SK-N-MC (cell line): ENCODE measurements at regions not wholly inside any gene's neighbourhood (a gene's known extent, or its start where the extent isn't known, plus 50 kb on each side); places are given as distances from the start of the nearest gene placed in this dataset.

Experiments
- EZH2 ChIP-seq: fragments of 200-600 bp; sonication (generic); IDR thresholded peaks from one replicate; pipeline ENCODE4 v1.6.1; 2017; ENCODE audit warnings: antibody characterized with exemption
- FOXP2 ChIP-seq: optimal IDR thresholded peaks from 2 replicates; pipeline ENCODE3; 2011; ENCODE audit warnings: mild to moderate bottlenecking, moderate library complexity; ENCODE audit not compliant: insufficient read depth; ENCODE audit errors: extremely low read length, control extremely low read depth
- POLR2AphosphoS5 ChIP-seq: IDR thresholded peaks from 2 replicates; pipeline ENCODE4 v1.6.1; 2012; ENCODE audit warnings: mild to moderate bottlenecking, low read depth, low read length, borderline replicate concordance

DNA sequence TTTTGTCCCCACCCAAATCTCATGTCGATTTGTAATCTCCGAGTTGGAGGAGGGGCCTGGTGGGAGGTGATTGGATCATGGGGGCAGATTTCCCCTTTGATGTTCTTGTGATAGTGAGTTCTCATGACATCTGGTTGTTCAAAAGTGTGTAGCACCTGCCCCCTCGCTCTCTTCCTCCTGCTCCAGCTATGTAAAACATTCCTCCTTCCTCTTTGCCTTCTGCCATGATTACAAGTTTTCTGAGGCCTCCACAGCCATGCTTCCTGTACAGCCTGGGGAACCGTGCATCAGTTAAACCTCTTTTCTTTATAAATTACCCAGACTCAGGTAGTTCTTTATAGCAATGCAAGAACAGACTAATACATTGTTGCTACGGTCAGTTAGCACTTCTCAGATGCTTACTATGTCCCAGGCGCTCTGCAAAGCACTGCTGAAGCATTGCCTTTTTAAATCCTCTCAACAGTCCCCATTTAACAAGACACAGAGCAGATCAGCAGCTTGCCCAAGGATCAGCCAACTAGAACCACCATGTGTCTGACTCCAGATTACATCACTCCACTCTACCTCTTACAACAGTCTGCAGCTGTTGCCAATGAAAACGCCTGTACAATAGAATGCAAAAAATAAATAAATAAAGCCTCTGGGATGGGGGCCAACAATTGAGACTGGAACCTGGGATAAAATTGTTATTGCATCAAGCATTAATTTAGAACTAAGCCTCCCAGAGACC lies 52.4 kb upstream of the USP1 start:
- TF ChIP-seq POLR2AphosphoS5 (no peak), EZH2 (no peak), FOXP2 (no peak)
